GM21367 (cell line): ENCODE measurements at regions not wholly inside any gene's neighbourhood (a gene's known extent, or its start where the extent isn't known, plus 50 kb on each side); places are given as distances from the start of the nearest gene placed in this dataset.

Experiments
- ATAC-seq: cut with Tn5 transposase; IDR thresholded peaks from one replicate; pipeline ENCODE4 v1.9.1; 2021; ENCODE audit not compliant: unreplicated experiment

- no peak for ATAC-seq
Observed at GRCh38 chr15:95267481-95267880, 1036.1 kb downstream of the MCTP2 start.

GRCh38 chr15:95269242-95270183, 1038.2 kb downstream of the MCTP2 start:
- no peak for ATAC-seq

GRCh38 chr15:95274101-95274500, 1042.7 kb downstream of the MCTP2 start:
- ATAC-seq: no peak

GRCh38 chr15:95277266-95277665, 1045.9 kb downstream of the MCTP2 start:
- no peak for ATAC-seq

GRCh38 chr15:95278532-95279245, 1047.3 kb downstream of the MCTP2 start:
- no peak for ATAC-seq

- no peak for ATAC-seq
Observed at GRCh38 chr15:95279277-95280019, 1048.1 kb downstream of the MCTP2 start.

- ATAC-seq: no peak
Observed at GRCh38 chr15:95280711-95281110, 1049.3 kb downstream of the MCTP2 start.

GRCh38 chr15:95281470-95281869, 1049.0 kb upstream of the NR2F2 start:
- ATAC-seq: no peak

- ATAC-seq: no peak
Observed at GRCh38 chr15:95284492-95284891, 1046.0 kb upstream of the NR2F2 start.

GRCh38 chr15:95284933-95285421, 1045.5 kb upstream of the NR2F2 start:
- ATAC-seq: no peak

GRCh38 chr15:95286352-95286880, 1044.1 kb upstream of the NR2F2 start:
- no peak for ATAC-seq

GRCh38 chr15:95287720-95288103, 1042.8 kb upstream of the NR2F2 start:
- ATAC-seq: no peak

- no peak for ATAC-seq
Observed at GRCh38 chr15:95288626-95289025, 1041.9 kb upstream of the NR2F2 start.

GRCh38 chr15:95290176-95290974, 1040.1 kb upstream of the NR2F2 start:
- no peak for ATAC-seq

GRCh38 chr15:95291898-95292472, 1038.5 kb upstream of the NR2F2 start:
- no peak for ATAC-seq

- no peak for ATAC-seq
Observed at GRCh38 chr15:95292785-95293450, 1037.6 kb upstream of the NR2F2 start.

GRCh38 chr15:95293456-95294031, 1037.0 kb upstream of the NR2F2 start:
- ATAC-seq: no peak

GRCh38 chr15:95295363-95295762, 1035.1 kb upstream of the NR2F2 start:
- ATAC-seq: no peak
